Kidney (tissue), 13 donors: ENCODE measurements at regions not wholly inside any gene's neighbourhood (a gene's known extent, or its start where the extent isn't known, plus 50 kb on each side); places are given as distances from the start of the nearest gene placed in this dataset.

Experiments used
- DNase-seq, 5 donors: peaks; one replicate each; pipeline ENCODE4 v3.0.0-alpha.2; 2013 to 2020
- FAIRE-seq: peaks from 2 replicates; lab custom pipeline; 2012; peaks lifted over from hg19 to GRCh38; lab: Jason Lieb, UNC
- H3K27ac ChIP-seq, 2 donors: one replicate each; pipeline ENCODE4 v1.7.0; 2013; ENCODE audit warnings: low read depth in 2 of 2, low read length in 2 of 2, inconsistent platforms in 1 of 2
- H3K27me3 ChIP-seq: one replicate; pipeline ENCODE4 v1.7.1; 2013; ENCODE audit warnings: low read length, inconsistent platforms; ENCODE audit not compliant: control insufficient read depth, insufficient read depth
- H3K36me3 ChIP-seq, 3 donors: one replicate each; pipeline versions ENCODE4 v1.7.0 to v1.7.1; 2013; ENCODE audit warnings: low read length in 3 of 3, control low read depth in 1 of 3, inconsistent platforms in 1 of 3; ENCODE audit not compliant: insufficient read depth in 3 of 3, control insufficient read depth in 2 of 3
- H3K4me1 ChIP-seq, 3 donors: one replicate each; pipeline versions ENCODE4 v1.7.0 to v1.7.1; 2013; ENCODE audit warnings: low read length in 3 of 3, inconsistent platforms in 1 of 3, low read depth in 1 of 3; ENCODE audit not compliant: control insufficient read depth in 2 of 3, insufficient read depth in 2 of 3
- H3K4me3 ChIP-seq, 3 donors: one replicate each; pipeline versions ENCODE4 v1.7.0 to v1.8.1; 2013; ENCODE audit warnings: low read length in 3 of 3, control low read depth in 1 of 3, inconsistent platforms in 1 of 3
- H3K9ac ChIP-seq, 3 donors: one replicate each; pipeline versions ENCODE4 v1.7.0 to v1.7.1; 2013; ENCODE audit warnings: low read length in 3 of 3, control low read depth in 1 of 3, inconsistent platforms in 1 of 3
- H3K9me3 ChIP-seq, 3 donors: one replicate each; pipeline versions ENCODE4 v1.7.0 to v1.7.1; 2013; ENCODE audit warnings: low read length in 3 of 3, control low read depth in 1 of 3, inconsistent platforms in 1 of 3; ENCODE audit not compliant: control insufficient read depth in 2 of 3, insufficient read depth in 1 of 3
- CTCF ChIP-seq: IDR thresholded peaks from 3 replicates; pipeline ENCODE4 v1.5.1; 2012; ENCODE audit warnings: mild to moderate bottlenecking, moderate library complexity, borderline replicate concordance; ENCODE audit not compliant: insufficient read depth; ENCODE audit errors: extremely low read depth
- intact Hi-C: fragments of 100-400 bp; cut with DNase I; formaldehyde crosslinking; loops from one replicate; pipeline ENCODE4 v1.11.1; 2022
- donor health status: control.
- donor health status: control.
- donor health status: control.
- donor health status: control.
- donor health status: control.
- donor health status: DM: yes; HTN: yes; CAD: no.
- donor health status: Normal renal cell carcinoma (clear cell type).

- Histone ChIP-seq H3K27ac (no peak overlapping the region), H3K9me3 (no peaks in the 10 kb centered on the region), H3K9ac (no peak overlapping the region), H3K36me3 (no peaks in the 10 kb centered on the region), H3K4me1 (peaks cover 0 to 2% (median 0%) of the 10 kb centered on the region in 3 donors), H3K4me3 (no peak overlapping the region), H3K27me3 (no peaks in the 10 kb centered on the region)
- TF ChIP-seq CTCF, result no peak
- DNase-seq (no peak), FAIRE-seq (no peak)
- intact Hi-C loops, result loop anchor here (10.0 kb wide), 1 partner anchor 189 kb away; no protein-coding TSS in a partner anchor
Measured at GRCh38 chr15:92525758-92526245, 129.8 kb downstream of the FAM174B start.

- FAIRE-seq (no peak), DNase-seq (no peak)
- intact Hi-C loops, result loop anchor here (10.0 kb wide), 1 partner anchor 190 kb away; no protein-coding TSS in a partner anchor
- H3K9ac ChIP-seq, result no peak overlapping the region
- H3K27ac ChIP-seq, result no peak overlapping the region
- peaks cover 0 to 2% (median 0%) of the 10 kb centered on the region in 3 donors for H3K4me1 ChIP-seq
- TF ChIP-seq CTCF, result no peak
- no peak overlapping the region for H3K4me3 ChIP-seq
- no peaks in the 10 kb centered on the region for H3K36me3 ChIP-seq
- no peaks in the 10 kb centered on the region for H3K27me3 ChIP-seq
- no peaks in the 10 kb centered on the region for H3K9me3 ChIP-seq
Measured at GRCh38 chr15:92524874-92525565, 130.6 kb downstream of the FAM174B start.

GRCh38 chr15:92524161-92524560, 130.5 kb downstream of the ST8SIA2 start:
- DNase-seq (no peak), FAIRE-seq (no peak)
- no peak for TF ChIP-seq CTCF
- Histone ChIP-seq H3K36me3 (no peaks in the 10 kb centered on the region), H3K9ac (no peak overlapping the region), H3K27ac (no peak overlapping the region), H3K4me3 (no peak overlapping the region), H3K9me3 (no peaks in the 10 kb centered on the region), H3K4me1 (peaks cover 0 to 2% (median 0%) of the 10 kb centered on the region in 3 donors), H3K27me3 (no peaks in the 10 kb centered on the region)
- intact Hi-C loops, result loop anchor here (10.0 kb wide), 1 partner anchor 191 kb away; no protein-coding TSS in a partner anchor
